DMS114 treated with DMSO at 0.1 percent for 48 hours (cell line): ENCODE measurements at regions not wholly inside any gene's neighbourhood (a gene's known extent, or its start where the extent isn't known, plus 50 kb on each side); places are given as distances from the start of the nearest gene placed in this dataset.

Experiments
- DNase-seq: peaks from one replicate; lab custom pipeline; 2025; ENCODE audit not compliant: unreplicated experiment; lab: John Stamatoyannopoulos, UW

DNA sequence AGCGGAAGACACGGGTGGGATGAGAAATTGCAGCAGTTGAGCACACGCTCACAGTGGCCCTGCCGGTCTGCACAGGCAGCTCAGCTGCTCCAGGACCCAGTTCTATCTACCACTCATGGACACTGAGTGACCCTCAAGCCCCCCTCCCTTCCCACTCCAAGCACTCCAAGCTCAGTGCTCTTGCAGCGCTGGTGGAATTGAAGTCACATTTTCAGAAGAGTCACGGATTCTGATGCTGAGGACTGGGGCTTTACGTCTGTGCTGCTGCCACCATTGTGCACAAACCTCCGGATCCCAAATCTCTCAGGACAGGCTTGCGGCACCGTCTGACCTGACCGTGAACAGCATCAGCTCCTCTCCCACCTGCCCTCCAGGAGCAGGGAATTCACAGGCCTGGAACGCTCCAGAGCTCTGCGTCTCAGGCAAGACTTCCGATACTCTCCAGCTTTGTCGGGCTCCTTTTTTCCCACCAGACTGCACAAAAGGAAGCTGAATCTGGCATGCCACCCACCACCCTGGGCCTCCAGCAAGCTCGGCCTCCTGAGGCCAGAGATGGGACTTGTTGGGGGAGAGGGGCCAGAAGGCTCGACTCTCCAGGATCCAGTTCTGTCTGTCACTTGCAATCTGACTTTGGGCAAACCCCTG lies 213.1 kb upstream of the RTL1 start:
- no peak for DNase-seq

DNA sequence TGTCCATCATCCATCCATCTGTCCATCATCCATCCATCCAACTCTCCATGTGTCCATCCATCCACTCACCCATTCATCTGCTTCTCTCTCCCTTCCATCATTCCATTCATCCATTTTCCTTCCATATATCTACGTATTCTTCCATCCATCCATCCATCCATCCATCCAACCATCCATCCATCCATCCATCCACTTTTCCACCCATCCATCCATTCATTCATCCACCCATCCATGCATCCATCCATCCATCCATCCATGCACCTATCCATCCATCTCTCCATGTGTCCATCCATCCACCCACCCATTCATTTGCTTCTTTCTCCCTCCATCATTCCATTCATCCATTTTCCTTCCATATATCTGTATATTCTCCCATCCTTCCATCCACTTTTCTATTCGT lies 214.0 kb upstream of the RTL1 start:
- no peak for DNase-seq

DNA sequence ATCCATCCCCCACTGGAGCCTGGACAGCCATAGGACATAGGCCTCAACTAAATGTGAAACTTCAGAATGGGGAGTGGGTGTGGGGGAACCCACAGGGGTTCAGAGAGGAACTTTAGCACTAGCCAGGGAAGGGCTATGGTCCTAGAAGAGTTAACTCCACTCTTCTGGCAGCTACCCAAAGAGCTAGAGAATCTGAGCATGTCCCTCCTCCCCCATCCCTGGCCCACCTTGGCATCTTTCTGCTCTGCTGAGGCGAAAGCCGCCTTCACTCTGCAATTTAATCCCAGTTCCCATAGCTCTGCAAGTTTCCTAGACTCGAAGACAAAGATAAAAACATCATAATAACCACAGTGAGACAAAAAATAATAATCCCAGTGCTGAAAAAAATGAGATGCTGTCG lies 214.7 kb upstream of the RTL1 start:
- DNase-seq: no peak

DNA sequence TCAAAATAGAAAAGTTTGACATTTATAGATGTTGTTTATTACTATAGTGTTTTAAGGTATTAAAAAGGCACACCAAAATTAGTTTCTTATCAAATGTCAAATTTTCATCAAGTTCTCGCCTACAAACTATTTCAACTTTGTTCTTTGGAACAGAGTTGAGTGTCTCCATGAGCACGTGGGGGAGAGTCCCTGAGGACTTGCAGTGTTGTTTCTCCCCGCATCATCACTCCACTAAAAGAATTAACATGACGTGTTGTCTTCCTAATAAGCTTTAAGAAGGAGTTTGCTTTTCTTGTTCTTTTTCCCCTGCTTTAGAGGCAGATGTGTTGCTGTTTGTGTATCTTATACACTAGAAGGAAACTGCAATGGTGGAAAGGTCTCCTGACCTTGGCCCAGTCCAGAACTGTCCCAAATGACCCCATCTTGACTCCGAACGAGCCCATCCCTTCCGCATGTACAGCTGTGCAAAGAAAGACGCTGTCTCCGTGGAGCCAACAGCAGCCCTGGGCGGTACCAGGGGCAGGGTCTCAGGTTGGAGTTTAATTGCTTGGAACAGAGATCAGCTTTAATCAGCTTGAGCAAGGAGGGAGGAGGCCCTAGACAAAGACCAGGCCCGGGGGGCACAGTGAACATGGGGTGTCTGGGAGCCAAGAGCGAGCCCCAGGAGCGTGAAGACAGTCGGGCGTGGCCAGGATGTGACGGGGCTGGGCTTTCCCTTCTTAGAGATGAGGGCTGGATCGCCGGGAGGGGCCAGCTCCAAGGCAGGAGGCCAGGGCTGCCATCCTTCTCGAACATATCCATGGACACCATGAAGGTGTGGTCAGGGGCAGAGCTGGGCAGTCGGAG lies 215.4 kb upstream of the RTL1 start:
- no peak for DNase-seq

DNA sequence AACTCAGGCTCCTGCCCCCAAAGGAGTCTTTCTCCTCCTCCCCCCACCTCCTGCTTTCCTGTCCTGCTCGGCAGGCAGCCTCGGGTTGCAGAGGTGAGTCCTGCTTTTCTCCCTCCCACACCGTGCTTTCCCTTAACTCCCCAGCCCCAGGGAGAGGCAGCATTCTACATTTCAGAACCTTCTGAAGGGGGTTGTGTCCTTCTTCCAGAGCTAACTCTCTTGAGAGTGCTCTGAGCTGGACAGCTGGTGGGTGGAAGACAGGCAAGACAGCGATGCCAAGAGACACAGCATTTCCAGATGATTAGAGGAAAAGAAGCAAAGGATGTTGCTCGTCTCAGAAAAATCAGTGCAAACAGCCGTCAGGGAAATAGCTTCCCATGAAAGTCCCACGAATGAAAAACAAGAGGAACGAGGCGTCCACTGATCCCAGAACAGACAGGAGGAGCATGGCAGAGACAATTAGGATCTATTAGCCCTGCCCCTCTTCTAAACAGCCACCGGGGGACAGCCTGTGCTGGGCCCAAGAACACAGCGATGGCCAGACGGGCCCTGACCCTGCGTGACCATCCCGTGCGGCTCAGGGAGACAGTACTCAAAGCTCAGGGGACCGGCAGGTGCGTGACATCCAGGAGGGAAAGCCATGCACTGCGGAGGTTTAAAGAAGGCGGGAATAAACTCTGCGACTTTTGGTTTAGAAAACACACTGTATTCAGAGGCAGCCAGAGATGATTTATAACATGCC lies 216.5 kb upstream of the RTL1 start:
- DNase-seq: no peak

DNA sequence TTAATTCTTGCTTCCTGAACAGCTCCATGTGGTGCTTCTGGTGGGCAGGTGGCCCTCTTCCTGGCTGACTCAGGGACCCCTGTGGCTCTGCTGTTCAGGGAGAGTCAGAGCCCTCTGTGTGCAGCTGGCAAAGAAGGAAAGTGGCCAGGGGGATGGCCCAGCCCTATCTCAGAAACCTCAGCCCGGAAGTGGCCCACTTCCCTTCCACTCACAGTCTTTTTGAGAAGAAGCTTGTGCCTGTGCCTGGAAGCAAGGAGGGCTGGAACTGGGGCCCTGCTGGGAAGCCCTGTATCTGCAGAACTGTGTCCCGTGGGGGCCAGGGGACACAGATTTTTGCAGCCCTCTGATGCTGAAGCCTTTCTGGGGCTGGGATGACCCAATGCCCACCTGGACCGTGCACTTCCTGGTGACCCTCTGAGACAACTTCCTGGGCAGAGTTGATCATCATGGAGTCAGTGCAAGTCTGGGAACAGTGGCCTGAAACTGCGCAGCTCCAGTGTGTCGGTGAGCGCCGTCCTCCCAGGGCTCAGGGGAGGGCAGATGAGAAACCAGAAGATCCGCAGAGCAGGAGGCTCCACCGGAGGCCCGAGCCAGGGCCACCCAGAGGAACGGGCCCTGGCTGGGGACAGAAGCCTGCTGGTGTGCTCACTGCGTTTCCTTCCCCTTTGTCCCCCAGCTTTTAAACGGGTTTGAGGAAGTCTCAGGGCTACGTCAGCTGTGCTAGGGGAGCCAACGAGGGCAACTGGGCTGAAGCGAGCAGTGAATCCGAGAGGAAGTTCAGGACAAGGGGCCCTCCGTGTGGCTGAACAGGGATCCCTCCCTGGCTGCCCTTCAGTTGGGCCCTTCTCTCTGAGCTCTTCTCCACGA lies 217.4 kb upstream of the RTL1 start:
- no peak for DNase-seq

DNA sequence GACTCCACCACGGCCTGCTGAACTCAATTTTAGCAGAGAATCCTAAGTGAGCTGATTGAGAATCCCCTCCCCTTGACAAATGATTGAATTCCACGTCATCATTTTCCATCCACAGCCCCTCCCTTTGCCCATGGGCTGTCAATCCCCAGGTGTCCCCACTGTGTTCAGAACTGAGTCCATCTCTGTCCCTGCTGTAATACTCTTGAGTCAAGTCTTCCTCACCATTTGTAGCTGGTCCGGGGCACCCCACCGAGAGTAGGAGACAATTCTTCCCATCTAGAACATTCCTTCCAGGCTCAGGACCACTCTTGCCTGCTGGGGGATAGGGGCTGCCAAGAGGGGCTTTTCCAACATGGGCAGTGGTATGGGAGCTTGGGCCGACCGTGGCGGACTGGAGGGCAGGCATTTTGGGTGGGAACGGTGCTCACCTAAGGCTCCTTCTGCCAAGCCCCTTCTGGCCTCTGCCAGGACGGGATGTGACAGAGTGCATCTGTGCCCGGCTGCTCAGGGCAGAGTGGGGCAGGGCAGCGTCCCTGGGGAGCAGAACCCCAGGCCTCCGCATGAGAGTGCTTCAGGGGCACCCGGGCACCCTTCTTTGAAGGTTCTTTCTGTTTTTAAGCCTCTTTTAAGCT lies 218.1 kb upstream of the RTL1 start:
- DNase-seq: no peak

DNA sequence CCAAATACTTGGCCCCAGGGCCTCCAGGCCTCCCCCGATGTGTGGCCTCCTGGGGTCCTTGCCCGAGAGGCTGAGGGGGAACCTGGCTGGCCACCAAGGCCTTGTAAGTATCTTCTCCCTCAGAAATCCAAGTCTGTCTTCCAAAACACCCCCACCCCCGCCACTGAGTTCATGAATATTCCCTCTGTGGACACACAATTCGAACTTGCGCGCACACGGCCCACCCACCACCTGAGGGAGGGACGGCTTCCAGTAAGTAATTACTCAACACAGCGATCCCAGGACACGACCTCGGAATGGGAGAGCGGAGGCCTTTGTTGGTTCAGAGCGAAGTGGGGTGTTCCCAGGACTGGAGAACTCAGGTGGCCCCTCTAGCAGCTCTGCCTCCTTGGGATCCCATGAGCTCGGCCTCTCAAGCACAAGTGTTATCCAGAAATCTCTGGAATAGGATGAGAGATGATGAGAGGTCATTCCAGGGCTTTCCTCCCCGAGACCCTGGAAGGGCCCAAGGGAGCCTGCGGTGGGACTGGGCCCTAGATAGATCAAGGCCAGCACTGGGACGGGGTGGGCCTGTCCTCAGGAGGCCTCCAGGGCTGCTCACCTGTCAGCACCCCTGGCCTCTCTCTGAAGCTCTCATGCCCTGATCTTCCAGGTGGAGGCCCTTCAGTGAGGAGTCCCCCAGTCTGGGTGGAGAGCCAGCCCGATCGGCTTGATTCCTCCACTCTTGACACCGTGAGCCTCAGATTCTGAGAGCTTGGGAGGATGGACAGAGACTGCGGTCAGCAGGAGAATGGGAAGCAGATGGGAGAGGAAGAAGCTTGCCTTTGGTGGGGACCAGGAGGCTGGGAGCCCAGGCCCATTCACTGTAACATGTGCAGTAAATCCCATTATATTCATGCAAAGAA lies 219.0 kb upstream of the RTL1 start:
- DNase-seq: no peak

DNA sequence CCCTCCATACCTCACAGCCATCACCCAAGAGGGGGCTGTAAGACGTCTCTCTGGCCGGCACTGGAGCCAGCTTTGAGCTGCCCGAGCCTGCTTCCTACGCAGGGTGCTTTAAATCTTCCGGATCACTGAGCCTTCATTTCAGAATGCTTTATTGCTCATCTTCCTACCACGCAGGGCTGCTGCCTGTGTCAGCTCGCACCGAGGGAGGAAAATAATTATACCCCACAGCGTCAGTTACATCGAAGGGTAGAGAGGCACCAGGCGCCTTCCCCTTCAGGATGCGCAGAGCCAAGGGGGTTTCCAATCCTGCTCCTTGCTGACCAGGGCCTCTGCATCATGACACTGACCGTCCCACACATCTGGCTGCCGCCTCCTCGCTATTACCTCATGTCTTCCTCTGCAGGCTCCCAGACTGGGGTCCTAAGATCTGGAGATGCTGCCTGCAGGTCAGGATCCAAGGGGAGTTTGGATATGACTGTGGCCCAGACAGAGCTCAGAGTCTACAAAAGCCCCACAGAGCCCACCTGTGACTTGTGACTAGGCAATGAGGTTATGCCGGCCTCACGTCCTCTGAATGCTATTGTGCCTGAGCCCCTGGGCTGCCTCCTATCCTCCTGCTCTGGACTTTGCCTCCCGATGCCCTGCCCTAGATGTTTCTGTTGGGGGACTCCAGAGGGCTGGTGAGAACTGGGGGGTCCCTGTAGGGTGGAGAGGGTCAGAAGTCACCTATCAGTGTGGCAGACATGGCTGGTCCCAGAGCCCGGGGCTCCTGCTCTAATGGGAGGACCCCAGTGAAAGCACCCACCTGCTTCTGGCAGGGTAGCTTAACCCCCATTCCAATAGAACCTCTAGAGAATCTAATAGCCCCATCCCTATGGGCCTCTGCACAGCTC lies 220.3 kb upstream of the RTL1 start:
- DNase-seq: no peak

DNA sequence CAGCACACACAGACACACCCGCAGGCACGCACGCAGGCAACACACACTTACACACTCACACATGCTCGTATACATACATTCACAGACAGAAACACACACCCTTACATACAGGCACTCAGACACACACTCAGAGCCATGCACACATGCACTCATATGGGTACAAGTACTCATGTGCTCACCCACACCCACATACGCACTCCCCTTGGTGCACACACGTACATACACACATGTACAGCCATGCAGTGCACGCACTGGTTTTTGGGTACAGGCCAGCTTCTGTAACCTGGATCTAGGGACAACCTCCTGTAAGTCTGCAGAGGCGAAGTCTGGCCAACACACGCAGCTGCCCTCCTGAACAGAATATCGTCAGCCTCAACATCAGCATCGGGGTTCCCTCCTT lies 221.3 kb upstream of the RTL1 start:
- no peak for DNase-seq

DNA sequence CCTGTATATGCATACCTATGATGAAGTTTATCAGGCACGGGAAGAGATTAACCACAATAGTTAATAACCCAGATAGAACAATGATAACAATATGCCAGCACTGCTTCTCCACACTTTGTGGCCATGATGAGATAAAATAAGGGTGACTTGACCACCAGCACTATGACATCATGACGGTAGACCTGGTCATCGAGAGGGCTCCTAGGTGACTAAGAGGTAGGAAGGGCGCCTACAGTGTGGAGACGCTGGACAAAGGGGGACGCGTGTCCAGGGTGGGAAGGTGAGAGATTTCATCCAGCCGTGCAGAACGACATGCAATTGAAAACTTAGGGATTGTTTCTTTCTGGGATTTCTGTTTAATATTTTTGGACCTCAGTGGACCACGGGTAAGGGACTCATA lies 221.8 kb upstream of the RTL1 start:
- DNase-seq: no peak

DNA sequence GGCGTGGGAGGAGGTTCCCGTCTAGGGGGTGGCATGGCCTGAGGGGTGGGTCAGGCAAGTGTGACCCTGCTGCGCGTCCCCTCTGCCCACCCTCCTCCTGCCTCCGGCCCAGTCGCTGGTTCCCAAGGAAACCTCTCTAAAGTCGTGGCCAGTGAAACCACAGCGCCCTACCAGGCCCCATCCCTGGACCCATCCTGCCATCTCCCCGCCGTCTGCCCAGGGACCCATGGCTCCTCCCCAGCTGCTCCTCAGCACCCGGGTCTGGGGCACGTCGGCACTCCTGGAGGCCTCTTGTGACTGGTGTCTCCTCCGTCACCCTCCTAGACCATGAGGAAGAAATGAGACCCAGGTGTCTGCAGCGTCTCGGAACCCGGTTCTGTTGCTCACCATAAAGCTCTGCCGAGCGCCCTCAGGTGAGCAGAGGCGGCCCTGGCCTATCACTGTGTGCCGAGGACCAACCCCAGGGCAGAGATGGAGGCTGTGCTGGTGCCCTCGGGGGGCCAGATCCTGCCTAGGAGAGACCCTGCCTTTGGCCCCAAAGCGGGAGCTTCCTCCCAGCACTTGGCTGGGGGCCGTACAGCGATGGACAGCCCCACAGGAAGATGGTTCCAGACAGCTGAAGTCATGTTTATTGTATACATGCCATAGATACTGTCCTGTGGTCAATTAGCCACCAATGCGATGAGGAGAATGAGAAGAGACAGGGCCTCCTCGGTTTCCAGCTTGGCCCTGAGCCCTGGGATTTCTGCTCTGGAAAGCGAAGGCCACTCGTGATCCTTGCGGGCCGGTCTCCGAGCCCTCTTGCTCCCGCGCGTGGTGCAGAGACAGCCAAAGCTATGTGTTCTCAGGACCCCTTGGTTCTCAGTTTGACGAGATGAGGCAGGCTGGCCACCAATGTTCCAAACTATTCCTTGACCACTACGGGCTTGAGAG lies 222.5 kb upstream of the RTL1 start:
- DNase-seq: no peak

DNA sequence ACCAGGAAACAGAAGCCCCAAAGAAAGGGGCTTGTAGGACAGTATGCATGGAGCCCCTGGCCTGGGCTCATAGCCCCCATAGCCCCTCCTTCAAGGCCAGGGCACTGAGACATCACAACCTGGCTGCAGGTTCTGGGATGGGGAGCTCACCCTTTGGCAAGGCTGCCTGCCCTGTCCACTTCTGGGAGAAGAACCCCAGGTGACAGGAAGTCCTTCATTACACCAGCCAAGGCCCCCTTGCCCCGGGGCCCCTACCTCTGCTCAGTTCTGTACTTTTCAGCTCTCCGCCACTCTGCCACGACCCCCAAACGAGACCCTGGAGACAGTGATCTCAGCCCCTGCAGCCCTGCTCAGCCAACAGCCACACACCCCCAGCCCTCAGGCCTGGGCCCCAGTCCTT lies 223.2 kb upstream of the RTL1 start:
- DNase-seq: no peak

DNA sequence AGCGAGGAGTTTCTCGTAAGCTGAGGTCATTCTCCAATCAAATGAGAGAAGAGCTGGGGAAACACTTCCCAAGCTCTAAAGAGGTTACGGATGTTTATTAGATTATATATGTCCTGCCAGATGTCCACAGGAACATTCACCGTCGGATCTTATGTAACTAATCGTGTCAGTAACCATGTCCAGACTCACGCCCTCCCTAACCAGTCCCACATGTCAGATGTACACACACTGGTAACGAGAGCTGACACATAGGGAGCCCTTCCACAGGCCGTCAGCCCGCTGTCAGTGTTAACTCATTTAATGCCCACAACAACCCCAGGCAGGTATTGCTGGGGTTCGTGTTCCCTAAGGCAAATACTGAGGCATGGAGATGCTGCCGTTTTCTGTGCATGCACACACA lies 223.7 kb upstream of the RTL1 start:
- DNase-seq: no peak

DNA sequence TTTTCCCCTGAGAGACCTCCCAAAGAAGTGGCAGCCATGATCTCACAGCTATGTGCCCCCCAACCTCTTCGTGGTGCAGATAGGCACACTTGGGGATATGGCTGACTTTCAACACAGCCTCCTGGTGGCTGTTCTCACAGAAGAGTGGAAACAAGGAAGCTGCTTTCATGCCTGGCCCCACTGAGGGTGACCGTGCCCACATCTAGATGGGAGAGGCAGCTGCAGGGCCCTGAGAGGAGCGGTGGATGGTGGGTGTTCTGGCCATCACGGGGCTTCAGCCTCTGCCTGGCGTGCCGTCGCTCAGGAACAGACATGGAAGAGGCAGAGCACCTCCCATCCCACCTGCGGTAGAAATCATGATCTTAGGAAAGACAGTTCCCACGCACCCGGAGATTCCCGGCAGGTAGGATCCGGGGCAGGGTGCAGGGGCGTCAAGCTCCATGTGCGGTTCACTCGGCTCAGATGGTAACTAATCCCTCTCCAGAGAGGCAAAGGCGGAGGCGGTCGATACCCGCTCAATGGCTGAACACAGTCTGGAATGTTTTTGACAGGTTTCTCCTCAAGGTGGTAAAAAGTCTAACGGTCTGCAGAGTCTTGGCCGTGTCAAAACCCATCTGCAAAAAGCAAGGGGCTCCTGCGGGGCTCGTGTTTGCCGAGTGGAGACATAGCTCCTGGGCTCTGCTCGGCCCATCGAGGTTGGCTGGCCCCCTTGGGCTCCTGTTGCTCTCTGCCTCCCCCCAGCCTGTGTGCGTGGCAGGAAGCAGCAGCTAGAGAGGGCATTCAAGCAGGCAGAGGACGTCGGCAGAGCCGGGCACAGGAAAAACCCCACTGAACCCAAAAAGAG lies 225.2 kb upstream of the RTL1 start:
- no peak for DNase-seq

DNA sequence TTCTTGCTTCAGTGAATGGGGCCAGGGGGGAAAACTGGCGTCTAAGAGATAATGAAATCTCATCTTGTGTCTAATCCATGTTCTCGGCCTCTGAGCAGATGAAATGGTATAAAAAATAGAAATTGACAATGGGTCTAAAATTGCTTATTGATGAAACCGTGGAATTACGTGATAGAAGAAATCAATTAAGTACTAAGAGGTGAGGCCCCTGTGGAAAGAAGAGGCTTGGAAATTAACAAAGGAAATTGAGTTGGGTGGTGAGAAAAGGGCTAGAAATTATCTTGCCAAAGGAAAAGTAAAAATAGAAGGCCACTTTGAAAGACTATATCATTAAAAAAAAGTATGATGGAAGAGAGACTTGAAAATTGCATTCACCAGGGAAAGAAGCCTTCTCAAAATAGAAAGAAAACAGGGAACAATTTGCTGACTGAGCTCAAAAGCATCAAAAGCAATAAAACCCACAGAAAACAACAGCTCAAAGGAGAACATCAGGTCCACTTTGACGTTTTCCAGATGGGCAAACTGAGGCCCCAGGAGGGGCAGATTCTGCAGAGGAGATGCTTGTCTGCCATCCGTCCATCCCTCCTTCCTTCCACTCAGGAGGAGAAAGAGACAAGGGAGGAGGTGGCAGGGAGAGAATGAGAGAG lies 226.1 kb upstream of the RTL1 start:
- no peak for DNase-seq
